Activated CD8-positive, alpha-beta memory T cell treated with anti-CD3 and anti-CD28 coated beads, Interleukin-2, amount 50 U/mL, for 24 hours (primary cell): ENCODE measurements at regions not wholly inside any gene's neighbourhood (a gene's known extent, or its start where the extent isn't known, plus 50 kb on each side); places are given as distances from the start of the nearest gene placed in this dataset.
"Not testable (repeated sequence)": the region's sequence is repeated elsewhere in the genome, so short reads cannot be mapped to it uniquely, and the experiment has no call there.

Experiments
- DNase-seq: peaks from one replicate; pipeline ENCODE4 v3.0.0-alpha.2; 2020; ENCODE audit errors: extremely low read depth

DNA sequence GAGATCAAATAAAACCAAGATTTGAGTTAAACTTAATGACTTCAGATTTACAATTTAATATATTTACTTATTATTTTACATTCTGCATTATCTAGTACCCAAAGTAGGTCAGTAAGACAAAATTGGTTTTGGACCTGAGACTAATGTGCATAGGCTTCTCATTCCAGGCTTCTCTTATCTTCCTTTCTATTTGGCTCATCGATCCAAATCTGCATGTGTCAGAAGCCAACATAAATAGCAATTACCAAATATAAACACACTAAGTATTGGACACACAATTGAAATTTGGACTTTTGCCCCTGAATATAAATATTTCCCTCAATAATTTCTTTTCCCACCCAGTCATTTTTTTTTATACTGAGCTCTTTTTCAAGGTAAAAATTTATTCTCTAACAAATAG is 290.6 kb upstream of the ARHGEF26 start:
- DNase-seq: no peak

DNA sequence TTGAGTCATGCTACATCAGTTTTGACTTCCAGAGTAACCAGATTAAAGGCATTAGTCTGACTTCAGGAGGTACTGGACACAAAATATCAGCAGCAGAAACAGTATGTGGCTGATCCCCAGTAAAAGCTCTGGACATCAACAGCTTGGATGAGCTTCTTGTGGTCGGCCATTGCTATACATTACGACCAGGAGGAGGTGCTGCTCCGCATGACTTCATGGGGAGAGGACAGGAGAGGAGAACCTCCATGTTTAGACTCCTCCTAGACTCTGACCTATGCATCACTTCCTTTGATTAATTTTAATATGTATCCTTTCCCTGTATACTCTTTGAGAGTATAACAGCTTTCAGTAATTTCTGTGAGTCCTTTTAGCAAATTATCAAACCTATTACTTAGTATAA is 285.6 kb upstream of the ARHGEF26 start:
- no peak for DNase-seq

DNA sequence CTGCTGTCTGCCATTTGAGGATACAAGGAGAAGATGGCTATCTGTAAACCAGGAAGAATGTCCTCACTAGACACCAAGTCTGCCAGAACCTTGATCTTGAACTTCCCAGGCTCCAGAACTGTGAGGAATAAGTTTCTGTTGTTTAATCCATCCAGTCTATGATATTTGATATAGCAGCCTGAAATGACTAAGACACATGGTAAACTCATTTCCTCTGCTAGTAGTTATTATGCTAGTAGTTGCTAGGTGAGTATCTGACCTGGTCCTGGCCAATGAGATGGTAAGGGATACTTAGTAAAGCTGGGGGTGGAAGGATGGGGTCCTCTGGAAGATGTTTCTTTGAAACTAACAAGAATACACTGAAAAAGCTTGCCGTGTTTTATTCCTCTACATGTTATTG is 280.7 kb upstream of the ARHGEF26 start:
- DNase-seq: no peak

DNA sequence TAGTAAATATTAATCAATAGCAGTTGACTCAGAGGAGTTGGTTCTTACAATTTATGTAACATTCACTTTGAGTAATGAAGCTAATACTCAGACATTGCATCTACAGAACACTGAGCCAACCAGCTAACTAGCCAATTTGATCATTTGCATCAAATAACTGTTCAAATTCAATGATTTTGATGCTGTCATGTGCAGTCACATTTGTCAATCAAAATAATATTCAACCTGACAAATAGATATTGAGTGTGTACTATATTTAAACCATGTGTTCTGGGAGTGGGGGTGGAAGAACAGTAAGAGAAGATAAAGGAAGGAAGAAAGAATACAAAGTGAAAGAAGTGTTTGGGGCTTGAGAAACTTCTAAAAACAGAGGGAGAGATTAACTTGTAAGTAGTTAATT is 277.2 kb upstream of the ARHGEF26 start:
- no peak for DNase-seq

DNA sequence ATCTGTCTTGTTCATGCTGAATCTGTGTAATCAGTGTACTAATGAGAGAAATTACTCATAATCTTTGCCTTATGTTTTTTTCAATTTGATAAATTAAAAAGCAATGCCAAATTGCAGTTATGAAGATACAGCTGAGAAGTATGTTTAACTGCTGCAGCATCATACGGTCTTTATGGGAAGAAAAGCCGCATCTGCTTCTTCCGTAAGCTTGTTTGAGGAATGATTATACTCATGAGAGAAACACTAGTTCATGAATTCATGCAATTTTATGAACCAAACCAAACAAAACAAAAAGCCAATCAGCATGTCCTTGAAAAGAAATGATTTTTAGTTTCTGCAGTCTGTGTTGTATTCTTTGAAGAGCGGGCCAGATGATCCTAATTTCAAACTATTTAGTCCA is 275.9 kb upstream of the ARHGEF26 start:
- no peak for DNase-seq

DNA sequence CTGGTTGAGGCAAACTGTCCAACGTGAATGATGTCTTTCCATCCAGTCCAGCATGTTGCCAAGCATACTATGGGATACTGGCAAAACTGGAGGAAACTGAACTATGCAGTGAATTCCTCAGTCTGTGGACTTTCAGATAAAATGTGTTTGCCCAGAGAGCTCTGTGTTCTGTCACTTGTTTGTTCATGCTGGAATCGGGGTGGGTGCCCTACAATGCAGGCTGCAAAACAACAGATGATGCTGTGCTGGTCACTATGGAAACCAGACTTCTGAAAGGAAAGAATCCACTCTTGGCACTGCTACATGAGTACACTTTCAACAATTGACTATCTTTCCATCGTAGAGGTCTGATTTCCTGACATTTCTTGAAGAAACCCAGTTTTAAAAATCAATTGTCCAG is 272.5 kb upstream of the ARHGEF26 start:
- no peak for DNase-seq

DNA sequence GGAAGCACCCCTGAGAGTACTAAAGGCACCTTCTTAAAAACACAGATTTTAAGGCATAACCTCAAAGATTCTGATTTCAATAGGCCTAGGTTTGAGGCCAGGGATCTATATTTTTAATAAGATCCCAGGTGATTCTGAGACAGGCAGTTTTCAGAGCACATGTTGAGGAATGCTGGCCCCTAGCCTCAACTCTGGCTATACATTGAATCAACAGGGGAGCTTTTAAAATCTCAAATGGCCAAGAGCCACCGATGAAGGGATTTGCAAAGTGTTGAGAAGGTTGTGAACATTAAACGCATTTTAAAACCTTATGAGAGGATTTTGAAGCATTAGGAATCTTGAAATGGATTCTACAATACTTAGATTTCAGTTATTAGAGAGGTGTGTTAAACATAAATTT is 268.8 kb upstream of the ARHGEF26 start:
- no peak for DNase-seq

DNA sequence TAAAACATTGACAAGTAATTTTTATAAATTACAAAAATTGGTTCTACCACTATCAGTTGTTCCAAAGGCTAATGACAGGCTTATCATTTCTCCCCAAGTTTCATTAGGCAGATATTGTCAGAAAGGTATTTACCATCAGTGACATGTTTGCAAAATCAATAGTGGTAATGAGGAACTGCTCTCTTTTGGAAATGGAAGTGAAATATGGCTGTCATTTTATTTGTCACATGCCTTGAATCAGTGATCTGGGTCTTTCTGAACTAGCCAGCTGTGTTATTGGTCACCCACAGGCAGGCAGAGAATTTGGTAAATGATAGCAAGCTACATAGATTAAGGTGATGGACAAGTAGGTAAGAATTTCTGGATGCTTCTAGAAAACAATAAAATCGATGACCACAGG is 268.0 kb upstream of the ARHGEF26 start:
- no peak for DNase-seq

DNA sequence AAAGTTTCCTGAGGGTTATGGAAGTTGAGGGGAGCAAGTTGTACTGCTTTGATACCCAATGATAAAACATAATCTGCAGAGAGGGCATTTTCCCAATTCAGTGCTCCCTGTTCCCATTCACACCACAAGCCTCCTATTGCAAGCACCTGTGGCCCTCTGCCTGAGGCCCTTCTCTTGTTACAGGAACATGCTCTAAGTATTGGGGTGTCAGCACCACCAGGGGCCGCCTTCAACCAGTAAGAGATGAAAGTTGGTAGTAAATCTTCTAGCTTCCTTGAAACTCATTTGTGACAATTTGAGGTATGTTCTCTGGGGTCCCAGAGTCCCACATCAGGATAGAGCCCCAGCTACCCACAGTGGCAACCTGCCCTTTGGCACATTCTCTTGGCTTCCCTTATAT is 265.4 kb upstream of the ARHGEF26 start:
- DNase-seq: no peak

DNA sequence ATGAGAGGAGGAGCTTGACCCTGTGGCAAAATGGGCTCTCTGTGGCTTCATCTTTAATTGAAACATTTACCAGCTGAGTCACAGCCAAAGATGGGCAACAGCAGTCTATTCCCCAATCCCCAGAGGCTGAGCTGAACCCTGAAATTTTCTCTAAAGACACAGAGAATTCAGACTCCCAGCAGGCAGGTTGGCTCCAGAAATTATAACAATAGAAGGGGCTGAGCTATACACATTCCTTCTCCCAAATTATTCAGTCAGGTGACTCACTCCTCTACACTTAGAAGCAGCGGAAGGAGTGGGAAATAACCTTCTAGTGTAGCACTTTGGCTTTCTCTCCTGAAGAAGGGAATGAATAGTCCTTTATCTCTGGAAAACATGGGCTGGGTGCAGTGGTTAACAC is 264.3 kb upstream of the ARHGEF26 start:
- no peak for DNase-seq

DNA sequence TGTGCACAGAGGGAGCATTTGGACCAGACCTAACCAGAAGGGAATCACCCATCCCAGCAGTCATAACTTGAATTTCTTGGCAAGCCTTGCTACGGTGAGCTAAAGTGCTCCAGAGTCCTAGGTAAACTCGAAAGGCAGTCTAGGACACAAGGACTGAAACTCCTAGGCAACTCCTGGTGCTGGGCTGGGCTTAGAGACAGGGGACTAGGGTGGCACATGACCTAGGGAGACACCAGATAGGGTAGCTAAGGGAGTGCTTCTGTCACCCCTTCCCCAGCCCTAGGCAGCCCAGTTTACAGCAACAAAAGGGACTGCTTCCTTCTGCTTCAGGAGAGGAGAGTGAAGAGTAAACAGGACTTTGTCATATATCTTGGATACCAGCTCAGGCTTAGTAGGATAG is 256.4 kb upstream of the ARHGEF26 start:
- no peak for DNase-seq

DNA sequence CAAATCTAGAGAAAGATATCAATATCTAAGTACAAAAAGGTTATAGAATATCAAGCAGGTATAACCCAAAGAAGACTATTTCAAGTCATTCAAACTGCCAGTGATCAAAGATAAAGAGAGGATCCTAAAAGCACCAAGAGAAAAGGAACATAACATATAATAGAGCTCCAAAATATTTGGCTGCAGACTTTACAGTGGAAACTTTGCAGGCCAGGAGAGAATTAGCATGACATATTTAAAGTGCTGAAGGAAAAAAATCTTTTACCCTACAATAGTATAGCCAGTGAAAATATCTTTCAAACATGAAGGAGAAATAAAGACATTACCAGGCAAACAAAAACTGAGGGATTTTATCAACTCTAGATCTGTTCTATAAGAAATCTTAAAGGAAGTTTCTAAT is 254.3 kb upstream of the ARHGEF26 start:
- DNase-seq: no peak

DNA sequence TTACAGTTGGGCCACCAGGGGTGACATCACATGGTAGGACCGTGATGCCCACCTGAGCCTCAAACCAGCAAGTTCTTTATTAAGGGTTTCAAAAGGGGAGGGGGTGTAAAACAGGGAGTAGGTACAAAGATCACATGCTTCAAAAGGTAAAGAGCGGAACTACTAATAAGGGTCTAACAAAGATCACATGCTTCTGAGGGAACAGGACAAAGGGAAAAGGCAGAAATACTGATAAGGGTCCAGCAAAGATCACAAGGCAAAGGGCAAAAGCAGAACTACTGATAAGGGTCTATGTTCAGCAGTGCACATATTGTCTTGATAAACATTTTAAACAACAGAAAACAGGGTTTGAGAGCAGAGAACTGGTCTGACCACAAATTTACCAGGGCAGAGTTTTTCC is 246.8 kb upstream of the ARHGEF26 start:
- not testable (repeated sequence) for DNase-seq

DNA sequence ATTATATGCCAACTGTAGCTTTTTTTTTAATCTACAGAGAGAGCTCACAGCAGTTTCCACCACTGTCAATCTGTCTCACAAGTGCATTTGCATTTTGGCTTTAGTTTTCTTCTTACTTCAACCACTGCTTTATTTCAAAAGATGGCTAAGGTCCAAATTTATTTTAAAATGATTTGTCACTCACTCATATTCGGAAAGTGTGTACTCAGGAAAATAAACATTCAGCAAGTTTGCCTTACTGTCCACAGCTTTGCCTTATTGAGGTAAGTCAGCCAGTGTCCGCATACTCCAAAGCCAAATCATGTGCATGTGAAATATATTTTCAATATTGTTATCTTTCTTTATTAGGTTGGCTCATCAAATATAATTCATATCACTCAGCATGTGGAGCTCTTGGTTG is 240.7 kb upstream of the ARHGEF26 start:
- DNase-seq: no peak

DNA sequence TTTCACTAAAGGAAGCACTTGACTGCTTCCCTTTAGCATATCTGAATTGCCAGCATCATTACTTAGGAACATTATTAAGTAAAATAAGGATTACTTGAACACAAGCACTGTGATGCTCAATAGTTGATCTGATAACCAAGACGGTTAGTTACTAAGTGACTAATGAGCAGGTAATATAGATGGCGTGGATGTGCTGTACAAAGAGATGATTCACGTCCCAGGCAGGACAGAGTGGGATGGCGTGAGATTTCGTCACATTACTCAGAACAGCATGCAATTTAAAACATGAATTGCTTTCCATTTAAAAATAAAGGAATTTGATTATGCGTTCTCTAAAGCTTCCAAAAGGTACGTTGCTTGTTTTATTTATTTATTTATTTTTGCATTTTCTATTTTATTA is 240.0 kb upstream of the ARHGEF26 start:
- DNase-seq: no peak

DNA sequence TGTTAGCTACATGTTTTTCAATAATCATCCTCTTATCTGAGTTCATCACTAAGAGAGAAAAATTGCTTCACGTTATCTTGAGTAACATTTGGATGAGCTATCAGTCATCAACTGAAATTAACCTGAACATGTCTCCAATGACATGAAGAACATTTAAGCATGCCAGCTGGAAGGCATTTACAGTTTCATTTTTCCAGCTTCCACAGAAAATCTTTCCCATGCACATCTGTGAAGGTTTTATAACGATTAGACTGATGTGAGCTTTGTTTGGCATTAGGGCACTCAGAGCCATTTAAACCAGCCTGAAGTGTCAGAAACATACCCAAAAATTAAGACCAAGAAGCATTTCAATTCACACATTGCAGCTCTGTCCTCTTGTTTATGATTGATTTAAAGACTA is 235.8 kb upstream of the ARHGEF26 start:
- DNase-seq: no peak

DNA sequence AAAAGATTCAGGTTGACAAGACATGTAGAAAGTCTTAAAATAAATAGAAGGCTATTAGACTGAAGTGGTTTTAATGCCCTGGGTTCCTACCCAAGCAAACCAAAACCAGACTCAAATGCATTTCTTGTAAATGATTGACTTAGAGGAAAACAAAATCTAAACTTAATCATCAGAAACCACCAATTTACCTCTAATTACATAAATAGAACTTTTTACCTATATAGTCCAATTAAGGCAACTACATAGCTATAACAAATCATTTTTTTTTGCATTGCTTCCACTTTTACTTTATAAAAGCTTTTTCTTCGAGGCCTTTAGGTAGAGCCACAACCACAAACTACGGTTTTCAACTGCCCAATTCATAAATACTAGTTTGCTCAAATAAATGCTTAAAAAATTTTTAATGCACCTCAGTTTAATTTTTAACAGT is 231.3 kb upstream of the ARHGEF26 start:
- DNase-seq: no peak

DNA sequence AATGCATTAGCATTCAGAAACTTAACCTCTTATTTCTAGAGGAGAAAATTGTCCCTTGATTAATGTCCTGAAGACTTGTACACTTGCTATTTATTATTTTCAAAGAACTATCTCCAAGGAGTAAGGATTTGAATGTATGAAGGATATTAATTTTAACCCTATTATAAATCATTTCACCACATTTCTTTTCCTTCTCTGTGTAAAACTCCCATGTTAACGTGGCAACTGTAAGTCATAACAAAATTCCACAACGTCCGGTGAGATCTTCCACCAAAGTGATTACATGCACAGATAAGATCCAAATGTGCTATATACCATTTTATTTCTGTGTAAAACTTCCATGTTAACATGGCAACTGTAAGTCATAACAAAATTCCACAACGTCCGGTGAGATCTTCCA is 229.1 kb upstream of the ARHGEF26 start:
- no peak for DNase-seq

DNA sequence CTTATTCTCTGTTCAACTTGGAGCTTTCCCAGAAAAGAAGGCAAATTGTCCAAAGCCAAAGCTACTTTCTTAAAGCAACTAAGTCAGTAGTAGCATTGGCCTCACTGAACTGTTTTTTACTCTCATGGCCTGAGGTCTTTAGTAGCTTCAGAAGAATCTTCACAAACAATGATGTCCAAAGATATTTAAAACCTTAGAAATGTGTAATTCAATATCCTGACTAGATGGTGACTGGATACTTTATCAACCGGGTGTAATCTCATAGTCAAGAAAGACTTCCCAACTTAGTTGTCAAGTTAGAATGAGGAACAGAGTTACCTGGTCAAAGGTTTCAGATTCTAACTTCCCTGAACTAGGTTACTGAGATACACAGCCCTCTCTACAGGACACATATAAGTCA is 226.3 kb upstream of the ARHGEF26 start:
- DNase-seq: no peak

DNA sequence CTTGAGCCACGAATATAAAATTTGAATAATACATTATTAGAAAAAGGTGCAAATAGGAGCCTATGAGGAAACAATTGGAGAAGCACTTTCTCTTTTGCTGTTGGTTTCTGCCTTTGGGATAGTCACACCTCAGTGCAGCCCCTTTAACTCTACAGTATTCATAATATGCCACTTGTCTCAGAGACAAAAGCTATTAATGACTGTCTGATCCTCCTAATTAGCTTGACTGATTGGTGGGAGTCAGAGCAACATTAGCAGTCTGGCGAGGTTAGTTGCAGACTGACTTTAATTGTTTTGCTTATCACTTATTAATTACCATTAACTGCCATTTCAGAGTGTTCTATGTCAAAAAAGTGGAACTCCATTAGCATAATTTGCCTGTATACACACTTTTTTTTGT is 225.0 kb upstream of the ARHGEF26 start:
- no peak for DNase-seq

DNA sequence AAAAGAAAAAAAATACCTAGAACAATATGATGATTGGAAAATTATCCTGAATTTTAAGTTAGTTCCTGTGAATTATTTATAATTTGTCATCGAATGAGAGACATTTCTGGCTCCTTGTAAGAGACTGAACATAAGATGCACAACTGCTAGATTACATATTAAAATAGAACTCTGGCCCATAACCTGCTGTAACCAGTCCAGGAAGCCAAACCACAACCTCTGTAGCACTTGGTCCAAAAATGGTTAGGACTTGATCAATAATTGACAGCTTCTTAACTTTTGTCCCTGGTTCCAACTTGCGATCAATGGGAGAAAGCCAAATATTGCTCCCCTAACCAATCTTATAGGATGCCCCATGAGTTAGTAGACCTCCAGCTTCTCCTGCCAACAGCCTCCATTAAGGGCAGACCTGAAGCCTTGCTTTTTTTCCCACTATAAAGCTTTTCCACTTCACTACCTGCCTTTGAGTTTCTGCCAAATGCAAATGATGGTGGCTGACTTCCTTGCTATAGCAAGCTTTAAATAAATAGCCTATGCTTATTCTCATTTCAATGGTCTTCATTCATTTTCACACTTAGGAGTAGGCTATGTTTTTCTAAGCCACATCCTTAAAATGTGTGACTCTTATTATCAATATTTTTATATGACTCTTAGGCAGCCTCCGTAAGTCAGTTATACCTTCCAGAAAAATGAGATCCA is 224.0 kb upstream of the ARHGEF26 start:
- no peak for DNase-seq

DNA sequence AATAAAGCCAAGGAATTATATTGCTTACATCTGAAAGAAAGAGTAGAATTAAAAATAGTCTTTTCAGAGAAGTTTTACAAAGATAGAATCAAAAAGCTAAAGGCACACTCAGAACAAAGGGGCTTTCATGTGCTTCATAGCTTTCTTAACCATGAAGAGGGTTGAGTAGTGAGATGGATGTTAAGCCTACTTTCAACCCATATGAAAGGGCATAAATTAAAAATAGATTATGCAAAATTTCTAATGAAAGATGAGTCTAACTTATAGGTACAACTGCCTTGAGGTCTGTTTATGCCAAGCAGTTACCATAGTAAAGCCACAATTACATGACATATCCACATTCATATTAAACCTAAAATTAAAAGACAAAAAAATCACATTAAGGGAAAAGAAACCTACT is 223.3 kb upstream of the ARHGEF26 start:
- DNase-seq: no peak

DNA sequence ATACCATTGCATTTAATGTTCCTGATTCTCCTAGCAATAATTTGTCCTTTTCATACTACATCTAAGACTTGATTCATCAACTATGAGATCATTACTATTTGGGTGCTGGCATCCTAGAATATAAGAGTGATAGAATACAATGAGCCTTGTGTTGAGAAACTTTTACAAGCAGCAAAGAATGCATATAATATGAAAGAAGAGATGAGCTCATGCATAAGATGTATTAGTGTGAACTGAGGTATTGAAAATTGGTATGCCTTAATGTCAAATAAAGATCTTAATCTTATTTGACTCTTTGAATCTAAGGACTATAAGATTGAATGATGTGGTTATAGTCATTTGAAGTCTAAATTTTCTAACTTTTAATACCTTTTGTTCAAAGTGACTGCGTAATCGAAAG is 220.0 kb upstream of the ARHGEF26 start:
- no peak for DNase-seq

DNA sequence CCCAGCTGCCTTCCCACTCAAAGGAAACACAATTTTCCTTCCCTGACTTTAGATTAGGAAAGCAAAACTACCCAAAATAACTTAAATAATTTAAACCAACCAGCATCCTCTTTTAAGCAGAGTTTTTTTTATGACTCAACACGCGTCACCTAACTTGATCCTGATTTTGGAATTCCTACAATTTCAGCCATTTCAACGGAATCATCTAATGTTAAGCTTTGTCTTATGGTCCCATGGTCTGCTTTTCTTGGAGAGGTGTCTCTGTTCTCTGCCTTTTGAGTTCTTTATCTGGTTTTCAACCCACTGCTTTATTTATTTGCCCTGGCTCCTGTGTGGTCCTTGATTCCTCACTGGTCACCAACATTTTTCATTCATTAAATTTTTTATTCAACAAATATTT is 219.2 kb upstream of the ARHGEF26 start:
- DNase-seq: no peak

DNA sequence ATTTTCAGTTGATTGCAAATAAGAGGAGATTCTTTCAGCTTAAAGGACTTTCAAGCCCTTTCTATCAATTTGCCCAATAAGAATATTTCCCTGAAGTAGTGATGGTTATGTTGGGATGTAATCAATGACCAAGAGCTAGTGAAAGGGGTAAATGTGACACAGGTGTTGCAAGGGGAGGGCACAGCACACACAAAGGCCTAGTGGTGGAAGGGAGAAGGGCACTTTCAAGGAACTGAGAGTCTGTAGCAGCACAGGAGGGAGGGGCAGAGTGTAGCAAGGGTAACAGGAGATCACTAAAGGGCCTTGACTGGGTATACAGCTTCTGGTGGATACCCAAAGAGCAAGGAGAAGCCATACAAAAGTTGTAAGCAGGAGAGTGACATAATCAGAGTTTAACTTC is 217.8 kb upstream of the ARHGEF26 start:
- DNase-seq: no peak
